Epidermal melanocyte (primary cell): ENCODE measurements at regions not wholly inside any gene's neighbourhood (a gene's known extent, or its start where the extent isn't known, plus 50 kb on each side); places are given as distances from the start of the nearest gene placed in this dataset.
"Not testable (repeated sequence)": the region's sequence is repeated elsewhere in the genome, so short reads cannot be mapped to it uniquely, and the experiment has no call there.

Experiments used
- DNase-seq: peaks from one replicate; pipeline ENCODE4 v3.0.0; 2011; ENCODE audit warnings: low spot score; ENCODE audit not compliant: insufficient read length

DNA sequence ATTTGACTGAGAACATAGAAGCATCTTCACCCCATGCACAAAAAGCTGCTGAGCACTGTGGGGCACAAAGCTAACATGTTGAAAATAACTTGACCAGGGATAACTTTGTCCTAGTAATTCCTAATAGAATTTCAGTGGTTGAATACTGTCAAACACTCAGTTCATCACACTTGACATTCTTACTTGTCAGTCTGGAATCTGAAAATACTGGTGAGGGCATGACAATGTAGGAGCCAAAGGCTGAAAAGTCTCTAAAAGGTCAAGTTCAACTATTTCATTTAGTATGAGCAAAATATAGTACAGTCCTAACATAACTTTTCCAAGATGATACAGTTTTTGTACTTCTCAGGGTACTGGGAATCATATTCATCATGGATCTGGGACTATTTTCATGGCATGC, 504.4 kb upstream of the LMO3 start:
- DNase-seq = no peak

DNA sequence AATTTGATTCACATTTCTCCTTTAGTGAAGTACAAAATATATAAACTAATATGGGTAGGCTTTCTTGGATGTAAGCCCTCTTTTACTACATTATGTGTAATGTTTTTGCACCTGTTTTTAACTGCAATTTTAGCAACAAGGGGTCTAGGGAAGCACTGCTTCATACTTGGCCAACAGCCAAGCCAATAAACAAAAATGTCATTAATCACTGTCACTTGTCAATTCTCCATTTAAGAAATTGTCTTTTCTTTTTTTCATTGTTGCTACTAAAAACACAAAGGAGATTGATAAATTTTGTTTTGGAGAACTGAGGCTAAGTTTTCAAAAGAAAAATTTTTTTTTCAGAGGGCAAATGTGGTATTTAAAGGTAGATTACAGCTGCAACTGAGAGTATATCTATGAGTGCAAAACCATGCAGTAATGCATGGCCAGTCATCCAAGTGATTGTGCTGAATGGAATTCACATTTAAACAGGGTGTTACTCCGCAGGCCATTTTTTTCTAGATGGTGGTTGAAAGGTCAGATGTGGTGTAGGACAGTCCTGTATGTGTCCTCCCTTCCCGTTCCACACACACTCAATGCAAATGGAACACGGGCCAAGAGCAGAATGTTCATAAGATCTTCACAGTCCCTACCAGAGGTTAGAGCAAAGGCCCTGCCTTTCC, 503.0 kb upstream of the LMO3 start:
- DNase-seq = no peak

DNA sequence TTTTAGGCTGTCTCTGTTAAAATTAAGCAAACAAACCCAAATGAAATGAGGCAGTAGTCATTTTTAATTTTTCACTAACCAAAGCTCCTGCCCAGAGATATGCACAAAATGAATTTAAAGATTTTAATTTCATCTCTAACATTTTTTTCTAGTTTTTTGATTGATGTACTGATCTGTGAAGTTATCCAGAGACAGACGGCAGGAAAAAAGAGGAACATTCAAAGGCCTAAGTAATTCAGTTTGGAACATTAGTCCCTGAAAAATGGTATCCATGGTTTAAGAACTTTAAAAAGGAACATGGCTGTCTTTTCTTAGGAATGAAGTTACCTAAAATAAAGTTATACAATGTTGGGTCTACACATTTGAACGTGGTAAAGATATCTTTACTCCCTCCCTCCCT, 498.8 kb upstream of the LMO3 start:
- no peak for DNase-seq

DNA sequence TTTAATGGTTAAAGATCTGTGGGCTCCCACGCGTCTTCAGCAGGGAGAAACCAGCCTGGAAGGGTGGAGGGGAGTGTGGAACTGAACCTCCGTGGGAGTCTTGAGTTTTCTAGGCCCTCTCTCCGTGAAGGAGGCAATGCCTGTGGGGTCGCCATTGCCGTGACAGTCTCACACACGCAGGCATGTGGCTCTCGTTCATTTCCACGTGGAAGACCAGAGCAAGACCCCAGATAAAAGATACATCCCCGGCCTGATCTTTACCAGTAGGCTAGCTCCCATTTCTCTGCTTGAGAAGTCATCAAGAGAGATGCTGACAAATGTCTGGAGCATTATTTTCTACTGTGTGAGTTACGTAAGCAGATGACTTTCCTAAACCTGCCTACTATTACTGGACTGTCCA, 491.7 kb upstream of the LMO3 start:
- DNase-seq = no peak

DNA sequence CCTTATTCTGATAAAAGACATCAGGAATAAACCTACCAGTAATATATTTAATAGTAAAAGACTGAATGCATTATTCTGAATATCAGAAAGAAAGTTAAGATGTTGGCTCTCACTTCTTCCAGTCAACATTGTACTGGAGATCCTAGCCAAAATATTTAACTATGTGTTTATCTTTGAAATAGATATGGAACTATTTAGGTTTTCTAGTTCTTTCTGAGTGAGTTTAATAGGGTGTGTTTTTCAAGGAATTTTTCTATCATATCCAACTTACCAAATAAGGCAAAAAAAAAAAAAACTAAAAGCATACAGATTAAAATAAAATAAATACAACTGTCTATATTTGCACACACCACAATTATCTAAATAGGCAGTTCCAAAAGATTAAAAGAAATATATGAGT, 478.9 kb upstream of the LMO3 start:
- DNase-seq = no peak

DNA sequence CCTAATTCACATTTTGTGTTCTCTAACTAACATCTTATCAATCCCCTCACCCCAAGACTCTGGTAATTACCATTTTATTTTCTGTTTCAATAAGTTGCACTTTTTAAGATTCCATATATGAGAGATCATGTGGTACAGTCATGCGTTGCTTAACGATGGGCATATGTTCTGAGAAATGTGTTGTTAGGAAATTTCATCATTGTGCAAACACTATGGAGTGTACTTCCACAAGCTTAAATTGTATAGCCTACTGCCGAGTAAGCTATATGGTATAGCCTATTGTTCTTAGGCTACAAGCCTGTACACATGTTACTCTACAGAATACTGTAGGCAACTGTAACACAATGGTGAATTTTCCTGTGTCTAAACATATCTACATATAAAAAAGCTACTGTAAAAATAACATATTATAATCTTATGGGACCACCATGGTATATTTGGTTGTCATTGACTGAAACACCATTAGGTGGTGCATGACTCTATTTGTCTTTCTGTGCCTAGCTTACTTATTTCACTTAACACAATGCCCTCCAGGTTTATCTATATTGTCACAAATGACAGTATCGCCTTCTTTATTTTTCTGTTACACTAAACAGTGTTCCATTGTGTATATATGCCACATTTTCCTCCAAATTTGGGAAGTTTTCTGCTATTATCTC, 473.4 kb upstream of the LMO3 start:
- no peak for DNase-seq

DNA sequence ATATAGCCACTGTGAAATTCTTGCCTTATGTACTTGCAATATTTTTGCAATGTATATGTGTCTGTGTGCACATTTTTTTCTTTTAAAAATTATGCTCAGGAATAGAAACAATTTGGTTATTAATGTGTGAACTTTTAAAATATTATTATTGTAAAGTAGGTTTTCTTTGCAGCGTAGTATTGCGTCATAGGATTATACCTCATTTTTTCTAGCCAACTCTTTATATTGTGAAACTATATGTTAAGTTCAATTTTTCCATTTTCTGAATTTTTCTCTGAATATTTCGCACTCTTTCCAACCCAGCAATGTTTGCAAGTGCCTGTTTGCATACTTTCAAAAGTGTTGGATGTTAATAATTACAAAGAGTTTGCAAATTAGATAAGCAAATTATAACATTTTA, 471.6 kb upstream of the LMO3 start:
- DNase-seq = no peak

DNA sequence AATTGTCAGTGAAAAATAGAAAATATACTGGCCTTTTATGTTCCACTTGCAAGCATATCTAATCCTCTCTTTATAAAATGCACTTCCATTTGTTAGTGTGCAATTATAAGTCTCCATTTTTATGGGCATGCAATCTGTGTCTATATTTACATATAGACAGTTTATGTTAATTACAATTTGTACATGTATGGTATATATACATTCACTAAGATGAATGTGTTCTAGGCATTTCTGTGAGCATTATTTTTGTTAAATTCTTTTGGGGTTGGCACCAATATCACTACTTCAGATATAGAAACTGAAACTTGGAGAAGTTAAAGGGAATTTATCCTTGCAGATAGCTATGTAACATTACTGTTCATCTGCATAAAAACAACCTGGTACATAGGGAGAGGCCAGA, 470.8 kb upstream of the LMO3 start:
- no peak for DNase-seq

DNA sequence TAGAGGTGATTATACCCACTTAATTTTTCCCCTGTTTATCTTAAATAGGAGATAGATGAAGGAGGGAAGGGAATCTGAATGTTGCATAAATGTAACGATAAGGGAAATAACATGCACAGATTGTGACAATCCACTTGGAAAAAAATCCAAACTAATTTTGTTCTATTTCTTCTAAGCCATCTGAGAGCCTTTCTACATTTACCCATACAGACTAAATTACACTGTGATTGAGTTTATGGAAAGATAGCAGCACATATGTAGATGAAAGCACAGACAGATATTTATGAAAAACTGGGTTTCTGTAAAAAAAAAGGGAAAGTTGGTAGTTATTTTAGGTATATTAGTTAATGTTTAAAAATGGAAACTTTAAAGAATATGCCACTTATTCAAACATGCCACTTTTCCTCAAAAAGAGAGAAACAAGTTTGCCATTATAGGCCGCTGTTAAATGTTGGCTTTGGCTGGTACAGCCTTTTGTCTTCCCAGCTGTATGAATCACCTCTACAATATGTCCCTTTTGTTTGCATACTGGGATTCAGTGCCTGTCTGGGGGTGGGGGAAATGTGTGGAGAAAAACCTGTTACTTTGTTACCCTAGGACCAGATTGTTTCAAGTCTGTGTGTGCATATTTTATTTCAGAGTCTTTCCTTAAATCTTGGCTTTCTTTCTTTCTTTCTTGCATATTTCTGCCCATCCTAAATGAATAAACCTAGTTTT, 470.2 kb upstream of the LMO3 start:
- no peak for DNase-seq

DNA sequence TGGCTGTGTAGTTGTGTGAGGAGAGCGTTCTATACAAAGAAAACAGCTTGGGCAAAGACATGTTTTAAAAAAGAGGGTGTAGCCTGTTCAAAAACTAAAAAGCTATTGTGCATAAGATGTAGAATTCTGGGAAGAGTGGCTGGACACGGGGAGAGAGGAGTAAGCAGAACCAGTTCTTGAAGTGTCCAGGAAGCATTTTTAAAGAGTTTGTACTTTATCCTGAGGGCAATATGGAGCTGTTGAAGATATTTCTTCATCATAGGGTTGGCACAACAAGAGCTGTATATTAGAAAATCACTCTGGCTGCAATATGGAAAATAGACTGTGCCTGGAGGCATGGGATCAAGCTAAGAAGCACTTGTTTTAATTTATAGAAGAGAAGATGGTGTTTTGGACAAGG, 458.9 kb upstream of the LMO3 start:
- DNase-seq = no peak

DNA sequence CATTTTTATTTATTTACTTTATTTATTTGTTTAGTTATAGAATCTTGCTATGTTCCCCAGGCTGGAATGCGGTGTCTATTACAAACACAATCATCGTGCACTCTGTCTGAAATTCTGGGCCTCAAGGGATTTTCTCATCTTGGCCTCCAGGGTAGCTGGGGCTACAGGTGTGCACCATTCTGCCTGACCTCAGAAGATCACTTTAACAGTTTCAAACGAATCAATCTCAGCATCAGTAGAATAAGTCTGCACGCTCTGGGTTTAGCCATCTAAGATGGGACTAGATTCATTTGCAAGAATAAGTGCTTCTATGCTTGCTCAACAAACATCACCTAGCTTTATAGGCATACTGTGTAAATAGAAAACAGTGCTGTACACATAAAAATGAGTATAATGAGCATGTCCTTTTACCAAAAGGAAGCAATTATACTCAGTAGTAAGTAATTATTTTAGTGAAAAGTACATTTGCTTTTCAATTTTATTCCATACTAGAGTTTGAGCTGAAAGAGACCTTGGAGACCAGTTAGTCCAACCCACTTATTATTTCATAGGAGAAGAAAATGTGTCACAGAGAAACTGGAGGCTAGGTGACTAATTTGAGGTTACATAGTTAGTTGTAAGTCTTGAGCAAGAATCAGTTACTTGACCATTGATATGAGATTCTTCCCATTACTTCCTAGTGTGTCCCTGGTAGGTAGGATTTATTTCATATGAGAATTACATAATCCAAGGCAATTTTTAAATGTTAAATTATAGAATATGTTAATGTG, 456.5 kb upstream of the LMO3 start:
- no peak for DNase-seq

DNA sequence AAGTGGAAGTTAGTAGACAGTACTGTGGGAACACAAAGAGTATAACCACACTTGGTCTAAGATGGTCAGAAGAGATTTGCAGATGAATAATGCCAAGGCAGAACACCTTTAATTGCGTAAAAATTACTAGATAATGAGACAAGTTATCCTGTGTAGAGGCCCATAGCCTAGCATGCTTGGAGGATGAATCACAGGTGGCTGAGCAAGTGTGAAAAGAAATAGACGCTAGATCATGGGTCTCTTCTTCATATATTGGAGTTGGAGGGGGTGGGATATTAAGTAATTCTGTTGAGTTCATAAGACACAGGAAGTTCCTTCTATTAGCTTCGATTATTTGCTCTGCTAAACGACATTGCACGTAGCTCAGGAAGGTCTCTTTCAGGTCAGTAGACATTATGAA, 454.3 kb upstream of the LMO3 start:
- DNase-seq = no peak

DNA sequence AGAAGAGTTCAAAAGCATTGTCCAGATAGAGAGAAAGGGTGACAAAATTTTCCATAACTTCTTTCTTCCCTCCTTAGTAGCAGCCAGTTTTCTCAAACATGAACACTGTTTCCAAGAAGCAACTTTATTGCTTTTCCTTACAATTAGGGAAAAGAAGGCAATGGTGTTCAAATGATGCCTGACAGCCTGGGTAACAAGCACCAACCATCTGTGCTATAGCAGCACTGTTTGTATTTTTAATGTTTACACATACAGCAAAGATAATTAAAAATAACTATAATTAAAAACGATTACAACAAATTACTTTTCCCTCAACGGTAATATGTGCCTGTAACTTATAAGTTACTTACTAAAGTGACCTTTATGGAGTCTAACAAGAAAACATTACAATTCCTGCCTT, 450.6 kb upstream of the LMO3 start:
- DNase-seq = no peak

DNA sequence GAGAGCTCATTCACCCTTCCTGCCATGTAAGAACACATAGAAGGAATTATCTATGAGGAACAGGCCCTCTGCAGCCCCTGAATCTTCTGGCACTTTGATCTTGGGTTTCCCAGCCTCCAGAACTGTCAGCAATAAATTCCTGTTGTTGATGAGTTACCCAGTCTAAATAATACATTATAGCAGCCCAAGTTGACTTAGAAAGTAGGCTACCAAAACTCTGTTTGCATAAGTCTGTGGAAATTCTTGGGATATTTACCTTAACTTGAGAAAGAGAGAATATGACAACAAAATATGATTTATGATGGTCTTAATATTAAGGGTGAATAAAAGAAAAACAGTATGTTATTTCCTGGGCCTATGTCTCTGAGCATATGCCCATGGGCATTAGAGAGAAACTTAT, 433.0 kb upstream of the LMO3 start:
- no peak for DNase-seq

DNA sequence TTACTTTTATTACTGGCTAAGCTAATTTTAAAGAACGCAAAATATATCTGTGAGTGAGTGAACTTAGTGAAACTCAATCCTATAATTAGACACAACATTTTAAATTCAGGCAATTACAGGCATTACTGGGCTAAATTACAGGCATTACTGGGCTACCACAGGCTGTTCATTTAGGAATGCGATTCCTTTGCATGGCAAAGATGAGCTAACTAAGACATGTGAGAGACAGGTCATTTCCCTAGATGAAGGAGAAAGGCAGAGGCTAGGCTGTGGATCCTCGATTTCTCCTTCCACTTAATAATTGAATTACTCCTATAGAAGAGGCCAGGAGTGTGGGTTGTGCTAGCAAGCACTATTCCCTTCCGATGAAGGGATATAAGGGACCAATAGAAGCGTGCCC, 429.4 kb upstream of the LMO3 start:
- DNase-seq = no peak

DNA sequence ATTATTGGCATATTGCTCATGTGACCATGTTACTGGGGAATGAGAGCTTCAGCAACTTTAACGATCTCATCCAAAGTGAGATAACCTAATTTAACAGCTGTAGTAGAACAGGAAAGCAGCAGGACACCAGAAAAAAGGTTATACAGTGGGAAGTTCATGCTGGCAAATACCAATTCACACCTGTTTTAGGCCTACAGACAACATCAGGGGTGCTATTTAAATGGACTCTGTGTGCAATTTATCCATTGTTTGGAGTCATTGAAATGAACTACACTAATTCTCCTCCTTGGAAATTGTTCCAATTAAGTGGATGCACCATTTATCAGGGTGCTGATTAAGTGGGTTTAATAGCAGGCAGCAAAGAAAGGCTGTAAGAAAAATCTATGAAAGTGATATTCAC, 424.4 kb upstream of the LMO3 start:
- DNase-seq = no peak

DNA sequence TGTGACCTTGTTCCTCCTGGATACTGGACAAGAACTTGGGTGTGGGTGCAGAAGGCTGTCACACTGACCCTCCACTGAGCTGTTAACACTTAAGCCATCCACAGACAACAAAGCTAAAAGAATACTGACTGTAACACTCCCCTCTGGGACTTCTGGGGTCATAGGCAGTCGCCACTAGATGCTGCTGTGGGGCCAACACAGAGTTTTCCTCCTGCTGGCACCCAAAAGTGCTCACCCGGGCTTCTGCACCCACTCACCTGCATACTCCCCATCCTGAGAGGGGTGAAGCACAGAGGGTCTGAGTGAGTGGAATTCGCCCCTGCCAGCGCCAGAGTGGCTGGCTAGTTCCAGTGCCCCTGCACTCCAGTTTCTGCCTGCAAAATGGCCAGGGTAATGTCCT, 422.4 kb upstream of the LMO3 start:
- no peak for DNase-seq

DNA sequence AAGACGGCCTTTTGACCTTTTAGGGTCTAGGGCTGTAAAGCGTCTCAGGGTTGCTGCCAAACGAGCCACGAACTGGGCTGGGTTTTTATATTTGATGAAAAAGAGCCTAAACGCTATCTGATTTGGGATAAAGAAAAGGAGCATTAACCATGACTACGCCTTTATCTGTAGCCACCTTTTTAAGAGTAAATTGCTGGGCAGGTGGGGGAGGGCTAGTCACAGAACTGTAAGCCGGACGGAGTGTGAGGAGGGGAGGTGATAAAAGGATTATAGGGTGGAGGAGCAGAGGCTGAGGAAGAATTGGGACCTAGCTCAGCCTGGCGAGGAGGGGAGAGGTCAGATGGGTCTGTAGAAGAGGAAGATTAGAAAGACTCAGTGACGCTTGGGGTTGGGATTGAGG, 419.5 kb upstream of the LMO3 start:
- DNase-seq = not testable (repeated sequence)

DNA sequence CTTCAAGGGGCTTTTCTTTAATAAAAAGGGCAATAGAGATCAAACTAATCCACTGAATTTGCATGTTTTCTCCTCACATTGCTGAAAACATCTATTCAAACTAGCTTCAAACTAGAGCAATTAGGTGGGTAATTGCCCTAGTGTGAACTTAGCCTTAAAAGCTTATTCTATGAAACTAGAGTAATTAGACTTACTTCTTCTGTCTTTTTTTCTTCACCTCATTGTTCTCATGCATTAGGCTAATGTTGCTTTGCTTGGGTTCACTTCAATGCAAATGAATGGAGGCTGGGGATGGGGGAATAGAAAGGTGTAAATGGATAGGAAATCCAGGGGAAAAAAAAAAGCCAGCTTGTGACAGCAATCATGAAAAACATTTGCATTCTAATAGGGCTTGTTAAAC, 414.8 kb upstream of the LMO3 start:
- no peak for DNase-seq

DNA sequence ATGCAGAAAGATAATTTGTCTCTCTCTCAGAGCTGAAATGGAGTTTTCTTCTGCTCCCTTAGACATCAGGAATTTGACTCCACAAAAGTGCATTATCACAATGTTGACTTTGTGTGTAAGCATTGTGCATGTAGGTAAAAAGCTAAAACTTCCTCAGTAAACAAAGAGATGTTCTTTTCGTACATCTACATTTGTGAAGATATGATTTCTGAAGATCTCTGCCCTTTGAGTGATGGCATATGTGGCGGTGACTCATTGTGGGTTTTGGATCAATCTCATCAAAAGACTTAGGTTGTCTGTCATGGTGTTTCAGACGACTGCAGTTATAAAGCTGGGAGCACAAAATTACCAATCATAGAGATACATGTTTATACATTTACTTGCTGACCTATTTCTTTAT, 411.4 kb upstream of the LMO3 start:
- no peak for DNase-seq

DNA sequence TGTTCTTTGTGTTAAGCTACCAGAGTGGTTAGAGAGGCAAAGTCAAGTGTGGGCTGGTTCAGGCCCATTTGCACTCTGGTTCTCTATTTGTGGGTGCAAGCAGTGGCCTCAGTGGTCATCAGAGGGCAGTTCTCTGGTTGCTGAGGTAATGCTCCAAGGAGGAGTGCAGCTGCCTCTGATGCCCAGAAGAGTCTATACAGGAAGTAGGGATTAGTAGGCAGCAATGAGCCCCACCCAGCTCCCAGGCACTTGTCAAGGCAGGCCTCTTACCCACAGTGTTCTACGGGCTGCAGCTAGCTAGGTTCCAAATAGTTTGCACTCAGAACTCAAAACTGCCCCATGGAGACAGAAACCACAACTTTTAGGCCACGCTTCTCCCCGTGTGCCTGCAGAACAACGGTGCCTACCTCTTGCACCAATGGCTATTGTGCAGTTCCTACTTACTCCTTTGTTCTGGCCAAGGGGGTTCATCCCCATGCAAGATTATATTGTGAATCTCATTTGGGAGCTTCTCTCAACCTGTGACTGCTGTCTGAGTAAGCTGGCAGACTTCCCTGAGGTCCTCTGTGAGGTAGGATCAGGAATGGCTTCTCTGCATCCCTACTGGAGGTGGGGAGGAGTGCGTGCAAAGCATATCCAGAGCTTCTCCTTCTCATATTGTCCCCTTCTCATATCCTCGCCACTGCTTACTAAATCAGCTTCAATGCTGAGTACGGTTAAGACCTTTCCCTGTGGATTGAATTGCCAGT, 410.3 kb upstream of the LMO3 start:
- DNase-seq = no peak

DNA sequence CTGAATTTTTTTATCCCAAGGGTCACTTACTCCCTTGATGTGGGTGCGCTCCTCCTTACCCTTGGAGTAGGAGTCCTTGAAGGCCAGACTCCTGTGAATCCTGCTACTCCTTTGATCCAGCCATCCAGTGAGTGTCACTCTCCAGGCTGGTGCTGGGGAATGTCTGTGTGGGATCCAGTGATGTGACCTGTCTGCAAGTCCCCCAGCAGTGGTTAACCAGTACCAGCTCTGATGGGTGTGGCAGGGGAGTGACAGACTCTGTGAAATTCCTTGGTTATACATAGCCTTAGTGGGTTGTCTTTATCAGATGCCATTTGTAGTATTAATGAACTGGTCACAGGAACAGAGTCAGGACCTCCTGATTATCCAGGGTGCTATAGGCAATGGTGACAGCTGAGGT, 409.5 kb upstream of the LMO3 start:
- no peak for DNase-seq
